Activated CD4-positive, alpha-beta memory T cell treated with anti-CD3 and anti-CD28 coated beads for 36 hours (primary cell): ENCODE measurements at regions not wholly inside any gene's neighbourhood (a gene's known extent, or its start where the extent isn't known, plus 50 kb on each side); places are given as distances from the start of the nearest gene placed in this dataset.

Experiments used
- CTCF ChIA-PET: fragments of 350-600 bp; sonication (Branson Sonifier 250); formaldehyde crosslinking; loops from one replicate; lab custom pipeline; 2021; ENCODE audit warnings: antibody characterized with exemption, inconsistent platforms; lab: Charles Lee
- POLR2A ChIA-PET: fragments of 350-600 bp; sonication (Branson Sonifier 250); formaldehyde crosslinking; loops from one replicate; lab custom pipeline; 2021; ENCODE audit warnings: antibody characterized with exemption; lab: Charles Lee
- DNase-seq: peaks from one replicate; pipeline ENCODE4 v3.0.0-alpha.2; 2020
- H3K27ac Mint-ChIP-seq: one replicate; pipeline ENCODE4 v1.8.0; 2021; ENCODE audit warnings: mixed read lengths
- H3K27me3 Mint-ChIP-seq: one replicate; pipeline ENCODE4 v1.8.0; 2021; ENCODE audit warnings: mixed read lengths
- H3K36me3 Mint-ChIP-seq: one replicate; pipeline ENCODE4 v1.8.0; 2021; ENCODE audit warnings: mixed read lengths
- H3K4me1 Mint-ChIP-seq: one replicate; pipeline ENCODE4 v1.8.0; 2021; ENCODE audit warnings: low read depth, mixed read lengths
- H3K4me3 Mint-ChIP-seq: one replicate; pipeline ENCODE4 v1.8.0; 2021; ENCODE audit warnings: mild to moderate bottlenecking, mixed read lengths
- H3K9me3 Mint-ChIP-seq: one replicate; pipeline ENCODE4 v1.8.0; 2021; ENCODE audit warnings: mixed read lengths
- intact Hi-C: fragments of 100-400 bp; cut with micrococcal nuclease; formaldehyde crosslinking; loops from one replicate; pipeline ENCODE4 v1.15.1; 2023

DNA sequence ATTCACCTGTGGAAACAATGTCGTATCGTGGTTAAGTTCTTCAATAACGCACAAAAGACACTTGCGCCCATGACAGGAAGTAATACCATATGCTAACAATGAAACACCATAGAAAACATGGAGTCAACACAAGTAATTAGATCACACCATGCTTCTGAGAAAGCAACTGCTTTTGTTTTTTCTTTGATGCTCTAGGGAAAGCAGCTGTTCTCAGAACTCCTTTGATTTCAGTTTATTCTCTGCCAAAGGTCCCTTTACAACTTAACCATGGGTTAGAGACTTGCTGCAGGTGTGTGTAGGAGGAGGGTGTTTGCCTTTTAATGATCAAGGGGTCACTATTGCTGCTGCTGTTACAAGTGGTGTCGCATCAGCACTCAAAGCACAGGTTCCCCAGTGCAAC lies 324.0 kb upstream of the SLCO3A1 start:
- Mint-ChIP-seq H3K36me3 (no peaks in the 10 kb centered on the region), H3K9me3 (no peaks in the 10 kb centered on the region), H3K4me1 (peaks cover 14% of the 10 kb centered on the region), H3K27me3 (no peaks in the 10 kb centered on the region), H3K27ac (no peak overlapping the region), H3K4me3 (no peak overlapping the region)
- intact Hi-C loops, result no loop called here
- no peak for DNase-seq
- CTCF ChIA-PET, result interaction anchor here (1.2 kb wide), 1 partner anchor 9 kb away, joined by 3 read pairs; no protein-coding TSS in a partner anchor
- POLR2A ChIA-PET, result no interaction called here

- intact Hi-C loops, result no loop called here
- H3K4me3 Mint-ChIP-seq, result no peak overlapping the region
- H3K27me3 Mint-ChIP-seq, result no peaks in the 10 kb centered on the region
- no peaks in the 10 kb centered on the region for H3K9me3 Mint-ChIP-seq
- POLR2A ChIA-PET, result no interaction called here
- CTCF ChIA-PET, result no interaction called here
- no peak for DNase-seq
- H3K36me3 Mint-ChIP-seq, result no peaks in the 10 kb centered on the region
- no peak overlapping the region for H3K27ac Mint-ChIP-seq
- peaks cover 14% of the 10 kb centered on the region for H3K4me1 Mint-ChIP-seq
Measured at GRCh38 chr15:91530279-91530678, 323.2 kb upstream of the SLCO3A1 start.

GRCh38 chr15:91530956-91531582 lies 322.4 kb upstream of the SLCO3A1 start:
- peaks cover 14% of the 10 kb centered on the region for H3K4me1 Mint-ChIP-seq
- H3K4me3 Mint-ChIP-seq, result no peak overlapping the region
- no peaks in the 10 kb centered on the region for H3K27me3 Mint-ChIP-seq
- no peak overlapping the region for H3K27ac Mint-ChIP-seq
- intact Hi-C loops, result no loop called here
- POLR2A ChIA-PET, result no interaction called here
- H3K9me3 Mint-ChIP-seq, result no peaks in the 10 kb centered on the region
- no peaks in the 10 kb centered on the region for H3K36me3 Mint-ChIP-seq
- DNase-seq, result no peak
- CTCF ChIA-PET, result no interaction called here

DNA sequence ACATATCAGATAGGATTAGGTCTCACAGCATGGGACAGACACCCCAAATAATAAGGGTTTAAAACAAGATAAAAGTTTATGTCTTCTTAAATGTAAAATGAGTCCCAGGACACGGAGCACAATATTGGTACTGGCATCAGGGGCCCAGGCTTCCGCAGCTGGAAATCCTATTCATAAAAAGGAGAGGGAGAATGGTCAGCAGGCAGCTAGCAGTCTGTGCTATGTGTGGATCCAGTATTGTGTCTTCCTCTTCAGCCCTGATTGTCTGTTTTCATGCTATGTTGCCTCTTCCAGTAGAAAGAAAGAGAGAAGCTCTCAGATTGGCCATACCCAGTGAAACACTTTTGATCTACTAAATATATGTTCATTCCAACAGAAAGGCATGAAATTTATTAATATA lies 319.3 kb upstream of the SLCO3A1 start:
- H3K4me1 Mint-ChIP-seq, result peaks cover 10% of the 10 kb centered on the region
- POLR2A ChIA-PET, result no interaction called here
- H3K36me3 Mint-ChIP-seq, result no peaks in the 10 kb centered on the region
- DNase-seq, result no peak
- intact Hi-C loops, result no loop called here
- CTCF ChIA-PET, result no interaction called here
- H3K27me3 Mint-ChIP-seq, result no peaks in the 10 kb centered on the region
- no peaks in the 10 kb centered on the region for H3K9me3 Mint-ChIP-seq
- H3K4me3 Mint-ChIP-seq, result no peak overlapping the region
- no peak overlapping the region for H3K27ac Mint-ChIP-seq

GRCh38 chr15:91534976-91535375 lies 318.5 kb upstream of the SLCO3A1 start:
- no peak for DNase-seq
- Mint-ChIP-seq H3K27ac (no peak overlapping the region), H3K36me3 (no peaks in the 10 kb centered on the region), H3K4me1 (peaks cover 3% of the 10 kb centered on the region), H3K9me3 (no peaks in the 10 kb centered on the region), H3K4me3 (no peak overlapping the region), H3K27me3 (no peaks in the 10 kb centered on the region)
- intact Hi-C loops, result no loop called here
- ChIA-PET POLR2A (no interaction called here), CTCF (no interaction called here)

- POLR2A ChIA-PET, result no interaction called here
- CTCF ChIA-PET, result no interaction called here
- H3K27me3 Mint-ChIP-seq, result no peaks in the 10 kb centered on the region
- no peaks in the 10 kb centered on the region for H3K36me3 Mint-ChIP-seq
- no peak overlapping the region for H3K4me3 Mint-ChIP-seq
- no peaks in the 10 kb centered on the region for H3K9me3 Mint-ChIP-seq
- H3K4me1 Mint-ChIP-seq, result no peaks in the 10 kb centered on the region
- intact Hi-C loops, result no loop called here
- no peak overlapping the region for H3K27ac Mint-ChIP-seq
- DNase-seq, result no peak
Measured at GRCh38 chr15:91535856-91536500, 317.5 kb upstream of the SLCO3A1 start.

GRCh38 chr15:91537856-91538255 lies 315.7 kb upstream of the SLCO3A1 start:
- Mint-ChIP-seq H3K36me3 (no peaks in the 10 kb centered on the region), H3K27ac (no peak overlapping the region), H3K9me3 (no peaks in the 10 kb centered on the region), H3K4me3 (no peak overlapping the region), H3K4me1 (no peaks in the 10 kb centered on the region), H3K27me3 (no peaks in the 10 kb centered on the region)
- no peak for DNase-seq
- CTCF ChIA-PET, result interaction anchor here (1.1 to 2.2 kb wide), 3 partner anchors 9 to 236 kb away, joined by 3 to 9 read pairs (median 3); no protein-coding TSS in a partner anchor
- intact Hi-C loops, result no loop called here
- POLR2A ChIA-PET, result no interaction called here

- DNase-seq, result no peak
- no peak overlapping the region for H3K4me3 Mint-ChIP-seq
- no peak overlapping the region for H3K27ac Mint-ChIP-seq
- intact Hi-C loops, result no loop called here
- H3K9me3 Mint-ChIP-seq, result no peaks in the 10 kb centered on the region
- H3K4me1 Mint-ChIP-seq, result no peaks in the 10 kb centered on the region
- H3K36me3 Mint-ChIP-seq, result no peaks in the 10 kb centered on the region
- H3K27me3 Mint-ChIP-seq, result no peaks in the 10 kb centered on the region
- ChIA-PET POLR2A (no interaction called here), CTCF (interaction anchor here (0.7 to 2.2 kb wide), 3 partner anchors 10 to 237 kb away, joined by 3 to 9 read pairs (median 3); no protein-coding TSS in a partner anchor)
Measured at GRCh38 chr15:91538782-91539181, 314.7 kb upstream of the SLCO3A1 start.

DNA sequence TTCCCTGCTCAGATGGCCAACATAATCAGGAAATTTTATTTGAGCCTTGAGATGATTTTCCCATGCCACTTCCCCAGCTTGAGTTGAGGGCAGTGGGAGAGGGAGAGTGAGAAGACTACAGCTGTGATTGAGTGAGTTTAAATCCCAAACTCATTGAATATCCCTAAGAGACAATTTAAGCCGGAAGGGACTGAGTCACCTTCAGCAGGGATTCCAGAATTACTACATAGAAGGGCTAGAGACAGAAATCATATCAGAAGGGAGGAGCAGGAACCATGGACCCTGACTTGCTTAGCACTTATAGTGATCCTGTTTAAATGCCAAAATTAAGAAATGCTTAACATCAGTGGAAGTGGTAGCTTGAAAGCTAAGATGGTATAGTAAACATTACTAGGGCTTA lies 312.2 kb upstream of the SLCO3A1 start:
- Mint-ChIP-seq H3K27ac (no peak overlapping the region), H3K4me3 (no peak overlapping the region), H3K9me3 (no peaks in the 10 kb centered on the region), H3K27me3 (peaks cover 1% of the 10 kb centered on the region), H3K4me1 (no peaks in the 10 kb centered on the region), H3K36me3 (no peaks in the 10 kb centered on the region)
- ChIA-PET CTCF (no interaction called here), POLR2A (no interaction called here)
- DNase-seq, result no peak
- intact Hi-C loops, result no loop called here

DNA sequence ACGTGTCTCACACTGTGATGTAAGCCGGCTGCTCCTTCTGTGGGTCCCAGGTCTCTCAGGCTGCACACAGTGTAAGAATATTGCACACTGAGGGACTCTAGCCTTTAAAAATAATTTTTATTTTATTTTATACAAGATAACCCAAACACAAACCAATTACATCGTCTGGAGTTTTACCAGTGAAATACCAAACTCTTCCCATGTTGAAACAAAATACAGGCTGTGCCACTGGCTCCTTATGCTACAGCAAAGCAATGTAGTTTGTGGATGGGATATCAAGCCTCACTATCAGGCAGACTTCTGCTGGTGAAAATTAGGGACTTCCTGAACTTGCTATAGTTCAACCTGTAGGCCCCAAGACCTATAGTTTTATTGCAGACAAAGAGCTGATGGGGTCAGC lies 311.3 kb upstream of the SLCO3A1 start:
- no peak overlapping the region for H3K4me3 Mint-ChIP-seq
- H3K9me3 Mint-ChIP-seq, result no peaks in the 10 kb centered on the region
- peaks cover 1% of the 10 kb centered on the region for H3K27me3 Mint-ChIP-seq
- intact Hi-C loops, result no loop called here
- no peak for DNase-seq
- ChIA-PET CTCF (no interaction called here), POLR2A (no interaction called here)
- H3K36me3 Mint-ChIP-seq, result no peaks in the 10 kb centered on the region
- no peaks in the 10 kb centered on the region for H3K4me1 Mint-ChIP-seq
- H3K27ac Mint-ChIP-seq, result no peak overlapping the region

- H3K4me1 Mint-ChIP-seq, result no peaks in the 10 kb centered on the region
- intact Hi-C loops, result no loop called here
- H3K27me3 Mint-ChIP-seq, result peaks cover 1% of the 10 kb centered on the region
- H3K36me3 Mint-ChIP-seq, result no peaks in the 10 kb centered on the region
- ChIA-PET CTCF (no interaction called here), POLR2A (no interaction called here)
- no peak for DNase-seq
- no peak overlapping the region for H3K27ac Mint-ChIP-seq
- no peak overlapping the region for H3K4me3 Mint-ChIP-seq
- no peaks in the 10 kb centered on the region for H3K9me3 Mint-ChIP-seq
Measured at GRCh38 chr15:91547356-91547755, 306.2 kb upstream of the SLCO3A1 start.

DNA sequence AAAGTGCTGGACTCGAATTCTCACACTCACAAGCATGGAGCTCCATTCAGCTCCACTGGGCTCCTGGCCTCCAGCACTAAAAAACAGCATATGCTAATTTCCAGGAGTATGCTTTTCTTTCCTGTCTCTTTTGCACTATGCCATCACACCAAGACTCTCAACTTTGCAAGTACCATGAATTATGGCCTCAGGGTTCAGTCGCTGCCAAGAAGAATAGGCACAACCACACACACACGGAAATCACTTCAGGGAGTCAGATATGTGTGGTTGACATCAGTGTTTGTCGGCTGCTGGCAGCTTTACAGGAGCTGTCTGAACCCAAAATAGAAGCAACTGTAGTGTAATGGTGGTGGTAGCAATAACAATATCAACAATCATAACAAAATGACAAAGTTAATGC lies 305.0 kb upstream of the SLCO3A1 start:
- DNase-seq, result no peak
- Mint-ChIP-seq H3K27ac (no peak overlapping the region), H3K36me3 (no peaks in the 10 kb centered on the region), H3K4me3 (no peak overlapping the region), H3K27me3 (peaks cover 1% of the 10 kb centered on the region), H3K4me1 (no peaks in the 10 kb centered on the region), H3K9me3 (no peaks in the 10 kb centered on the region)
- ChIA-PET CTCF (no interaction called here), POLR2A (no interaction called here)
- intact Hi-C loops, result no loop called here

GRCh38 chr15:91549581-91549980 lies 303.9 kb upstream of the SLCO3A1 start:
- DNase-seq, result no peak
- H3K27ac Mint-ChIP-seq, result no peak overlapping the region
- ChIA-PET POLR2A (no interaction called here), CTCF (no interaction called here)
- H3K36me3 Mint-ChIP-seq, result no peaks in the 10 kb centered on the region
- H3K4me3 Mint-ChIP-seq, result no peak overlapping the region
- H3K4me1 Mint-ChIP-seq, result no peaks in the 10 kb centered on the region
- intact Hi-C loops, result no loop called here
- H3K27me3 Mint-ChIP-seq, result no peaks in the 10 kb centered on the region
- H3K9me3 Mint-ChIP-seq, result no peaks in the 10 kb centered on the region
